Right atrium auricular region (tissue), 2 donors: ENCODE measurements at regions not wholly inside any gene's neighbourhood (a gene's known extent, or its start where the extent isn't known, plus 50 kb on each side); places are given as distances from the start of the nearest gene placed in this dataset.

Experiments
- DNase-seq: peaks from one replicate; pipeline ENCODE4 v3.0.0-alpha.2; 2019; ENCODE audit warnings: low spot score
- H3K27ac ChIP-seq, 2 donors: fragments of 200-600 bp; sonication (generic); 1 replicate in 1 of 2; 2 replicates in 1 of 2; pipeline ENCODE4 v1.5.1; 2016 to 2019
- H3K27me3 ChIP-seq, 2 donors: fragments of 200-600 bp; sonication (generic); one replicate each; pipeline versions ENCODE4 v1.5.1 to v1.6.0; 2017 to 2019
- H3K36me3 ChIP-seq: fragments of 200-600 bp; sonication (generic); one replicate; pipeline ENCODE4 v1.5.1; 2016
- H3K4me1 ChIP-seq, 2 donors: fragments of 200-600 bp; sonication (generic); one replicate each; pipeline versions ENCODE4 v1.5.1 to v1.6.0; 2017 to 2019
- H3K4me3 ChIP-seq, 2 donors: fragments of 200-600 bp; sonication (generic); 1 replicate in 1 of 2; 2 replicates in 1 of 2; pipeline ENCODE4 v1.5.1; 2017 to 2019; ENCODE audit warnings: mild to moderate bottlenecking in 1 of 2, moderate library complexity in 1 of 2
- H3K9me3 ChIP-seq, 2 donors: fragments of 200-600 bp; sonication (generic); one replicate each; pipeline ENCODE4 v1.5.1; 2019
- TF ChIP-seq, protein P1 (sequence below), 2 donors: fragments of 200-600 bp; sonication (generic); IDR thresholded peaks; one replicate each; pipeline ENCODE4 v1.5.1; 2019; ENCODE audit warnings: antibody characterized with exemption in 2 of 2

DNA sequence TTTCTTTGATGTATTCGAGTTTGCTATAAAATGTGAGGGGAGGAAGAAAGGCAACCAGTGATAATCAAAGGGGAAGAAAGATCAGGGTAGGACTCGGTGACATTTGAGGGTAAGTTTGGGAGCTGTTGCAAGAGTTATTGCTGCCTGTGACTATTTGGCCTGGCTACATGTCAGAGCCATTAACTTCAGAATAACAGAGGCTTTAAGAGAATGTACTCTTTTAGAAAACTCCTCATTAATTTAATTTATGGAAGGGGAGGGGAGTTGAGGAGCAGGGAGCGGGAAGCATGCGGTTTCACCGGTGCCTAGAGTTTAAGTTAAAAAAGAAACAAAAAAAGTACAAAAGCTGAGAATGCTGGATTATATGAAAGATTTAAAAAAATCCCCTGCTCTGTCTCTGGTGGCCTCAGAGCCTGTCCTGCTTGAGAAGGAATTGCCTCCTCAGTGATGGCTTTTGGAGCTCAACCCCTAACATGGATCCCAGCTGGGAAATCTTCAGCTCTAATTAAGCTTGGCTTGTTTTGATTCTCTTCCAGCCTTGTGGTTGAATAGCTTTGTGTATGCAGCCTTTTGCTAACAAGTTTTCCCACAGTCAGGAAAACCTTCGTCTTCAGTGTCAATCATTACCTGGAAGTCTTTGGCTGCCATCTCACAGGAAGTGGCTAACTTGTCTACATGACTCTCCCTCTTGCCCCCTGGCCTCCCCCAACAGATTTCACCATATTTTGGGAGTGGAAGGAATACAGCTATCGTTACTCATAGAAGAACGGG lies 238.2 kb downstream of the SOX4 start:
- H3K27ac ChIP-seq, result no peak overlapping the region
- H3K4me1 ChIP-seq, result no peaks in the 10 kb centered on the region
- DNase-seq, result no peak
- TF ChIP-seq, protein P1, sequence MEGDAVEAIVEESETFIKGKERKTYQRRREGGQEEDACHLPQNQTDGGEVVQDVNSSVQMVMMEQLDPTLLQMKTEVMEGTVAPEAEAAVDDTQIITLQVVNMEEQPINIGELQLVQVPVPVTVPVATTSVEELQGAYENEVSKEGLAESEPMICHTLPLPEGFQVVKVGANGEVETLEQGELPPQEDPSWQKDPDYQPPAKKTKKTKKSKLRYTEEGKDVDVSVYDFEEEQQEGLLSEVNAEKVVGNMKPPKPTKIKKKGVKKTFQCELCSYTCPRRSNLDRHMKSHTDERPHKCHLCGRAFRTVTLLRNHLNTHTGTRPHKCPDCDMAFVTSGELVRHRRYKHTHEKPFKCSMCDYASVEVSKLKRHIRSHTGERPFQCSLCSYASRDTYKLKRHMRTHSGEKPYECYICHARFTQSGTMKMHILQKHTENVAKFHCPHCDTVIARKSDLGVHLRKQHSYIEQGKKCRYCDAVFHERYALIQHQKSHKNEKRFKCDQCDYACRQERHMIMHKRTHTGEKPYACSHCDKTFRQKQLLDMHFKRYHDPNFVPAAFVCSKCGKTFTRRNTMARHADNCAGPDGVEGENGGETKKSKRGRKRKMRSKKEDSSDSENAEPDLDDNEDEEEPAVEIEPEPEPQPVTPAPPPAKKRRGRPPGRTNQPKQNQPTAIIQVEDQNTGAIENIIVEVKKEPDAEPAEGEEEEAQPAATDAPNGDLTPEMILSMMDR (IDR thresholded peaks at IDR 0.05), result no peak
- H3K9me3 ChIP-seq, result no peaks in the 10 kb centered on the region
- no peak overlapping the region for H3K4me3 ChIP-seq
- no peaks in the 10 kb centered on the region for H3K36me3 ChIP-seq
- peaks cover 0 to 4% of the 10 kb centered on the region in 2 donors for H3K27me3 ChIP-seq

DNA sequence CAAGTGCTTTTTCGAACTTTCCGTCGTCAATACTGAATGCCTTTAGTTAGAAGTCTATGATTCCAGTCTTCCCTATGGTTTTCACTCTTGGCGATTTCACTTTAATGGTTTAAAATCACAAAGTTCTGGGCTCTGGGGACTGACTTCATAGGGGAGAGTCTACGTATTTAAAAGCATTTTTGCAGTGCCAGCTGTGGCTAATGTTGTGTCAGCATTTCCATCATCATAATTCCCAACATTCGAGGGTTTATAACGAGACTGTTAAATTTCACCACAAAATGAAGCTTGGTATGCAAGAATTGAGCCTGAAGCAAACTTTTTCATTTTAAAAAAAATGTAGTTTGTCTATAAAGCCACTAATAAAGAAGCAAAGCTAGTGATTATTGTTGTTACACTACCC lies 242.7 kb downstream of the SOX4 start:
- Histone ChIP-seq H3K27me3 (peaks cover 0 to 3% of the 10 kb centered on the region in 2 donors), H3K27ac (no peak overlapping the region), H3K9me3 (no peaks in the 10 kb centered on the region), H3K4me3 (no peak overlapping the region), H3K36me3 (no peaks in the 10 kb centered on the region), H3K4me1 (no peaks in the 10 kb centered on the region)
- DNase-seq, result no peak
- TF ChIP-seq, protein P1 (IDR thresholded peaks at IDR 0.05), result no peak

DNA sequence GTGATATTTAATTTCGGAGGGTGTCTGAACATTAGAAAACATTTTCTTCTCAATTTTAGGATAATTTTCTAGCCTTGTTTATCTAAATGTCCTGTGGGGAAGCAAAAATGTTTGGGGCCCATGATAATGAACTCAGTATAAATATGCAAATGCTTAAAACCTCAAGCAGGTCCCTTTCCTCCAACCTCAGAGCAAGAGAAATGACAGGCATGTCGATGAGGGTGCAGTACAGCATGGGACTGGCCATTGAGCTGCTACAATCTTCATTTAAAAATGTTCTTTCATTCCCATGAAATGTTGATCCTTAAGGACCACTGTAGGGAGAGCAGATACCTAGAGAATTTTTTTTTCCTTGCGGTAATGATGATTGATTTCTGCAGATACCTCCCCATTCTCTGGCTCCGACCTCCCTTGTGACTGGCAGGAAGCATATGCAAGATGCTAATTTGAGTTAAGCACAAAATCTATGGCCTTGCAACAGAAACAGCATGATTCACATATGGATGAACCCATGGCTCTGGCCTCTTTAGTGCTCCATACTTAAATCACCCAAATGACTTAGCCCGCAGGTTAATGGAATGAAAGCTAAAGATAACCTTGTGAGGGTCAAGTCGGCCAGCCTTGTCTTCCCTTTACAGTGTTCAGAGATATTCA lies 243.3 kb downstream of the SOX4 start:
- H3K27ac ChIP-seq, result no peak overlapping the region
- no peaks in the 10 kb centered on the region for H3K4me1 ChIP-seq
- TF ChIP-seq, protein P1 (IDR thresholded peaks at IDR 0.05), result no peak
- no peaks in the 10 kb centered on the region for H3K27me3 ChIP-seq
- no peaks in the 10 kb centered on the region for H3K36me3 ChIP-seq
- no peak overlapping the region for H3K4me3 ChIP-seq
- no peak for DNase-seq
- H3K9me3 ChIP-seq, result no peaks in the 10 kb centered on the region

DNA sequence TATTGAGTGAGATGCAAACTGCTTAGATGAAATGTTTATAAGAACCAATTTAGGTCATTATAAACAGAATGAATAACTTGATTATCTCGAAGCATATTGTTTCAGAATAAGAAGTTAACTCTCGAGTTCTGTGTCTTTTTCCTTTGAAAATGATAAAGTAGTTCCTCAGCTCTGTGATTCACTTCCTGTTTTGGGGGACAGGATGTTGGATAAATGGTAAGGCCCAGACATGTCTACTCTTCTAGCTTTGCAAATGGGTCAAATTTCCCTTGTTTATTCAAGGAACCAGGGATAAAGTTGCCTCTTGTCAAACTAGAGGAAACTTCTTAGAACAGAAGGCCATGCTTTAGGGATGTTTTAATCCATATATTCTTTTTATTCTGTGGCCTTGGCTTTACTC lies 246.9 kb downstream of the SOX4 start:
- Histone ChIP-seq H3K27ac (no peak overlapping the region), H3K27me3 (no peaks in the 10 kb centered on the region), H3K9me3 (no peaks in the 10 kb centered on the region), H3K4me1 (peaks cover 0 to 17% of the 10 kb centered on the region in 2 donors), H3K4me3 (no peak overlapping the region), H3K36me3 (no peaks in the 10 kb centered on the region)
- no peak for DNase-seq
- TF ChIP-seq, protein P1 (IDR thresholded peaks at IDR 0.05), result no peak

DNA sequence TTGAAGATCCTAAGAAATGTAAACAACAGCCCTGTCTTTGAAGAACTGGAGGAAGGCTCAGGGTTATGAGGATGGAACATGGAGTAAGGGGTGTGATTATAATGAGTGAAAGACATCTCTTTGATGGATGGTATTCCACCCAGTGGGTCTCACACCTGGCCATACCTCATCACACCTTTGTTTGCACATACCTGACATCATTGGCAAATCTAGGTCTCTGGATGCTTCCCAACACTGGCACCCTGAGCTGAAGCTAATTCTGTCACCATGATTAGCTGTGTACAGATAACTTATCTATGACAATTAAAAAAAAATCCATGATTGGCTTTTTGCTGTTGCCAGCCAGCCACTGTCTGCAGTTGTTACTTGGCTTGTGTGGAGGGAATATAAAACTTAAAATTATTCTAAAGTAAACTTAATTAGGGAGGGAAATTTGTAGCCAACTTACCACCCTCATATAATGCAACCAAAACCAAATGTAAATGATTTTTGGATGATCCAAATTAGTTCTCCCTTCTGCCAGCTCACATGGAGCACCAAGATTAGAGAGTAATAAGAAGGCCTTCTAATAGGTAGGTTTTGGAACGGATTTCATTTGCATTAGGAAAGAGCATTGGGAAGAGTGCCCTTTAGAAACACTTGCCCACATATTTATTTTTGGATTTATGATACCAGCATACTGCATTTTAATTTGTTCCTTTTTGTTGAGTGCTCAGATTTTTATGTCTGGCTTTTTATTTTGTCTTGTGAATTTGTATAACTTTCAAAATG lies 249.5 kb downstream of the SOX4 start:
- no peaks in the 10 kb centered on the region for H3K27me3 ChIP-seq
- no peak overlapping the region for H3K4me3 ChIP-seq
- no peaks in the 10 kb centered on the region for H3K9me3 ChIP-seq
- peaks cover 0 to 41% of the 10 kb centered on the region in 2 donors for H3K4me1 ChIP-seq
- H3K36me3 ChIP-seq, result no peaks in the 10 kb centered on the region
- no peak overlapping the region for H3K27ac ChIP-seq
- TF ChIP-seq, protein P1 (IDR thresholded peaks at IDR 0.05), result no peak
- no peak for DNase-seq
